Trophoblast cell (in vitro differentiated cells and primary cell): ENCODE measurements at regions not wholly inside any gene's neighbourhood (a gene's known extent, or its start where the extent isn't known, plus 50 kb on each side); places are given as distances from the start of the nearest gene placed in this dataset.

Experiments
- DNase-seq, 2 donors: peaks; one replicate each; pipeline ENCODE4 v3.0.0-alpha.2; 2016
- H2AFZ ChIP-seq: 2 replicates; pipeline ENCODE4 v1.6.1; 2013; ENCODE audit warnings: low read length, moderate library complexity, mild to moderate bottlenecking; ENCODE audit not compliant: insufficient read depth, poor library complexity
- H2AK5ac ChIP-seq: 2 replicates; pipeline ENCODE4 v1.6.1; 2013; ENCODE audit warnings: mild to moderate bottlenecking, low read length
- H2BK120ac ChIP-seq: 2 replicates; pipeline ENCODE4 v1.6.1; 2013; ENCODE audit warnings: low read length, mild to moderate bottlenecking, moderate library complexity; ENCODE audit not compliant: insufficient read depth, poor library complexity
- H2BK12ac ChIP-seq: 2 replicates; pipeline ENCODE4 v1.6.1; 2013; ENCODE audit warnings: mild to moderate bottlenecking, low read length, moderate library complexity
- H2BK5ac ChIP-seq: 2 replicates; pipeline ENCODE4 v1.6.1; 2013; ENCODE audit warnings: low read length, low read depth, moderate library complexity, mild to moderate bottlenecking; ENCODE audit not compliant: poor library complexity
- H3K14ac ChIP-seq: 2 replicates; pipeline ENCODE4 v1.6.1; 2013; ENCODE audit warnings: mild to moderate bottlenecking, low read length
- H3K18ac ChIP-seq: 2 replicates; pipeline ENCODE4 v1.6.1; 2013; ENCODE audit warnings: mild to moderate bottlenecking, low read length
- H3K23ac ChIP-seq: 2 replicates; pipeline ENCODE4 v1.6.1; 2013; ENCODE audit warnings: low read length
- H3K27ac ChIP-seq: 2 replicates; pipeline ENCODE4 v1.5.1; 2013; ENCODE audit warnings: low read depth, mild to moderate bottlenecking, inconsistent platforms, low read length, moderate library complexity
- H3K27me3 ChIP-seq: 2 replicates; pipeline ENCODE4 v1.6.1; 2013; ENCODE audit warnings: inconsistent platforms, mild to moderate bottlenecking, low read length, moderate library complexity; ENCODE audit not compliant: insufficient read depth
- H3K36me3 ChIP-seq, 2 experiments: 1 replicate in 1 of 2; 2 replicates in 1 of 2; pipeline ENCODE4 v1.6.1; 2013; ENCODE audit warnings: low read length in 2 of 2, mild to moderate bottlenecking in 2 of 2, moderate library complexity in 1 of 2; ENCODE audit not compliant: insufficient read depth in 2 of 2, control insufficient read depth in 1 of 2
- H3K4ac ChIP-seq: 2 replicates; pipeline ENCODE4 v1.6.1; 2013; ENCODE audit warnings: low read depth, mild to moderate bottlenecking, low read length, moderate library complexity
- H3K4me1 ChIP-seq, 2 experiments: 1 replicate in 1 of 2; 2 replicates in 1 of 2; pipeline ENCODE4 v1.6.1; 2013; ENCODE audit warnings: low read length in 2 of 2, mild to moderate bottlenecking in 2 of 2, moderate library complexity in 1 of 2; ENCODE audit not compliant: insufficient read depth in 2 of 2, control insufficient read depth in 1 of 2
- H3K4me2 ChIP-seq: 2 replicates; pipeline ENCODE4 v1.6.1; 2013; ENCODE audit warnings: inconsistent platforms, mild to moderate bottlenecking, low read length, moderate library complexity
- H3K4me3 ChIP-seq: 2 replicates; pipeline ENCODE4 v1.5.1; 2013; ENCODE audit warnings: mild to moderate bottlenecking, low read depth, low read length, inconsistent platforms
- H3K79me1 ChIP-seq: one replicate; pipeline ENCODE4 v1.6.1; 2013; ENCODE audit warnings: low read length
- H3K79me2 ChIP-seq: 2 replicates; pipeline ENCODE4 v1.6.1; 2013; ENCODE audit warnings: low read length, mild to moderate bottlenecking; ENCODE audit not compliant: control insufficient read depth, insufficient read depth, poor library complexity
- H3K9ac ChIP-seq: 2 replicates; pipeline ENCODE4 v1.6.1; 2013; ENCODE audit warnings: mild to moderate bottlenecking, low read length
- H3K9me3 ChIP-seq: 2 replicates; pipeline ENCODE4 v1.6.1; 2013; ENCODE audit warnings: low read depth, mild to moderate bottlenecking, control low read depth, inconsistent platforms, low read length; ENCODE audit not compliant: insufficient read depth
- H4K12ac ChIP-seq: 2 replicates; pipeline ENCODE4 v1.6.1; 2013; ENCODE audit warnings: low read depth, mild to moderate bottlenecking, low read length, moderate library complexity
- H4K8ac ChIP-seq: 2 replicates; pipeline ENCODE4 v1.6.1; 2013; ENCODE audit warnings: low read depth, mild to moderate bottlenecking, low read length, moderate library complexity
- H4K91ac ChIP-seq: one replicate; pipeline ENCODE4 v1.6.1; 2013; ENCODE audit warnings: low read depth, mild to moderate bottlenecking, low read length, moderate library complexity
- WGBS: extraction: QIAGEN DNeasy Blood & Tissue Kit; methylation state at CpG from one replicate; pipeline ENCODE4 v1.1.7; 2013; ENCODE audit warnings: missing lambda C conversion rate; ENCODE audit not compliant: insufficient read length, insufficient coverage; ENCODE audit errors: extremely low coverage; 5-methylcytosine and 5-hydroxymethylcytosine counted together

DNA sequence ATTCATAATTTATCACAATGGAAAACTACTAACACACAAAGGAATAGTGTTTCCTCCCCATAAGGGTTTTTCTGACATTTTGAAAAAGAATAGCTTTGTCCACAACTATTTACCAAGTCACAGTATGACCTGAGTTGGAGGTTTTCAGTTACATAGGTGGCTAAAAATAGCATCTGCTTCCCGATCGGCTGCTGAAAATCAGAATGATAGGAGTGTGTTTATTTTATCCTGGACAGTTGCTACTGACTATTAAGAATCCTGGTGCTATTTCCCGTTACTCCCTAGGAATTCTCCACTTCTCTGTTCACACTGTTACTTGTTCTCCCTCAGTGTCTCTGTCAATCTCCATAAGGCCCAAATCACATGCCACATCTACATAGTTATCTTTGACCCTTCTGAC is 353.9 kb upstream of the RARB start:
- H3K14ac ChIP-seq = no peak overlapping the region
- H3K9me3 ChIP-seq = no peaks in the 10 kb centered on the region
- no peak overlapping the region for H2BK12ac ChIP-seq
- H2BK5ac ChIP-seq = no peak overlapping the region
- H2AFZ ChIP-seq = no peak overlapping the region
- no peak overlapping the region for H3K23ac ChIP-seq
- no peak overlapping the region for H3K4me3 ChIP-seq
- H3K36me3 ChIP-seq = no peaks in the 10 kb centered on the region
- peak in 1 of 2 donors; percentile 12 for DNase-seq
- no peak overlapping the region for H3K4me2 ChIP-seq
- H3K4me1 ChIP-seq = peaks cover 5 to 16% of the 10 kb centered on the region in 2 experiments
- peaks cover 14% of the 10 kb centered on the region for H3K79me1 ChIP-seq
- no peak overlapping the region for H3K4ac ChIP-seq
- WGBS = no CpG with 5 or more reads among the region's 3 CpGs
- no peak overlapping the region for H3K27ac ChIP-seq
- no peak overlapping the region for H2AK5ac ChIP-seq
- no peak overlapping the region for H3K18ac ChIP-seq
- no peaks in the 10 kb centered on the region for H3K27me3 ChIP-seq
- H2BK120ac ChIP-seq = no peak overlapping the region
- no peak overlapping the region for H3K9ac ChIP-seq
- H4K91ac ChIP-seq = no peak overlapping the region
- no peak overlapping the region for H4K8ac ChIP-seq
- H3K79me2 ChIP-seq = peaks cover 2% of the 10 kb centered on the region
- no peak overlapping the region for H4K12ac ChIP-seq

DNA sequence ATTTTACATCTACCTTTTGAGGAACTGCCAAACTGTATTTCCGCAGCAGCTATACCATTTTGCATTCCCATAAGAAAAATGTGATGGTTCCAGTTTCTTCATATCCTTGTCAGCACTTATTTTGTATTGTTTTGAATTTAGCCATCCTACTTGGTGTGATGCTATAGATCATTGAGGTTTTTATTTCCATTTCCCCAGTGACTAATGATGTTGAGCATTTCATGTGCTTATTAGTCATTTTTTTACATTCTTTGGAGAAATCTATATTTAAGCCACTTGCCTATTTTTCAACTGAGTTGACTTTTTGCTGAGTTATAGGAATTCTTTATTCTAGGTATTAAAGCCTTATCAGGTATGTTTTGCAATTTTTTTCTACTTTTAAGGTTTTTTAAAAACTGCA is 347.6 kb upstream of the RARB start:
- H3K4me1 ChIP-seq = no peaks in the 10 kb centered on the region
- no CpG with 5 or more reads among the region's 1 CpG for WGBS

DNA sequence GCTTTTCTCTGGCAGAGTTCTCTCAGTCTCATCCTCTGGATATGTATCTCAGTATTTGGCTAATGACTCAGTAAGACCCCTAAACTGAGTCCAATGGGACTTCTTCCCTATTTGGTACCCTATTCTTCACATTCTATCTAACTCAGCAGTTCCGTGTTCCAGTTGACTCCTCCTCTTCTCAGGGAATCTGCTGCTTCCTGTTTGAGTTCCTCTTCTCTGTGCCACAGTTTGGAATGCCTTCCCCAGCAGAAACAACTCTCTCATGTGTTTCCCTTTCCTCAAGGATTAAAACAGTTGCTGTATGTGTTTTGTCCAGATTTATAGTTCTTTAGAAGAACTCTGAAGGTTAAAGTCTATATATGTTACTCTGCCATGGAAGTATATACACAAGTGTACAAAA is 344.0 kb upstream of the RARB start:
- Histone ChIP-seq H3K79me2 (no peaks in the 10 kb centered on the region), H3K4me2 (no peak overlapping the region), H3K9ac (no peak overlapping the region), H2BK12ac (no peak overlapping the region), H3K4ac (no peak overlapping the region), H3K4me3 (no peak overlapping the region), H2BK120ac (no peak overlapping the region), H3K36me3 (no peaks in the 10 kb centered on the region), H3K18ac (no peak overlapping the region), H4K8ac (peak overlapping the region; percentile 23), H3K27ac (no peak overlapping the region), H3K23ac (no peak overlapping the region), H3K27me3 (no peaks in the 10 kb centered on the region), H3K14ac (no peak overlapping the region), H2AFZ (no peak overlapping the region), H4K91ac (no peak overlapping the region), H2BK5ac (no peak overlapping the region), H2AK5ac (no peak overlapping the region), H4K12ac (no peak overlapping the region), H3K4me1 (no peaks in the 10 kb centered on the region), H3K79me1 (no peaks in the 10 kb centered on the region), H3K9me3 (no peaks in the 10 kb centered on the region)
- no peak for DNase-seq
- WGBS = no CpG with 5 or more reads among the region's 1 CpG

More for the DNA sequence above, 347.6 kb upstream of the RARB start:
- Histone ChIP-seq H2BK5ac (no peak overlapping the region), H3K79me1 (no peaks in the 10 kb centered on the region), H2BK120ac (no peak overlapping the region), H3K27me3 (no peaks in the 10 kb centered on the region), H2BK12ac (no peak overlapping the region), H4K12ac (no peak overlapping the region), H3K27ac (no peak overlapping the region), H3K4ac (no peak overlapping the region), H3K4me3 (no peak overlapping the region), H3K79me2 (no peaks in the 10 kb centered on the region), H3K23ac (no peak overlapping the region), H3K18ac (no peak overlapping the region), H3K36me3 (no peaks in the 10 kb centered on the region), H3K9ac (no peak overlapping the region), H4K8ac (no peak overlapping the region), H2AK5ac (no peak overlapping the region), H4K91ac (no peak overlapping the region), H3K9me3 (no peaks in the 10 kb centered on the region), H2AFZ (no peak overlapping the region), H3K14ac (no peak overlapping the region), H3K4me2 (no peak overlapping the region)
- peak in 1 of 2 donors; percentile 13 for DNase-seq

GRCh38 chr3:25086721-25087120 is 341.3 kb upstream of the RARB start:
- no peaks in the 10 kb centered on the region for H3K79me2 ChIP-seq
- no peaks in the 10 kb centered on the region for H3K36me3 ChIP-seq
- WGBS = no CpG with 5 or more reads among the region's 3 CpGs
- no peak overlapping the region for H3K4ac ChIP-seq
- H2BK12ac ChIP-seq = no peak overlapping the region
- no peak overlapping the region for H4K8ac ChIP-seq
- no peaks in the 10 kb centered on the region for H3K79me1 ChIP-seq
- H3K27ac ChIP-seq = no peak overlapping the region
- H3K4me1 ChIP-seq = no peaks in the 10 kb centered on the region
- DNase-seq = no peak
- H2AFZ ChIP-seq = no peak overlapping the region
- H3K18ac ChIP-seq = no peak overlapping the region
- no peak overlapping the region for H3K4me2 ChIP-seq
- H2AK5ac ChIP-seq = no peak overlapping the region
- H2BK120ac ChIP-seq = no peak overlapping the region
- H3K14ac ChIP-seq = no peak overlapping the region
- H3K27me3 ChIP-seq = no peaks in the 10 kb centered on the region
- H4K91ac ChIP-seq = no peak overlapping the region
- no peak overlapping the region for H3K23ac ChIP-seq
- H4K12ac ChIP-seq = no peak overlapping the region
- H2BK5ac ChIP-seq = no peak overlapping the region
- no peaks in the 10 kb centered on the region for H3K9me3 ChIP-seq
- H3K9ac ChIP-seq = no peak overlapping the region
- no peak overlapping the region for H3K4me3 ChIP-seq
